GM13976 (cell line): ENCODE measurements at regions not wholly inside any gene's neighbourhood (a gene's known extent, or its start where the extent isn't known, plus 50 kb on each side); places are given as distances from the start of the nearest gene placed in this dataset.

ENCODE experiments used
- DNase-seq: peaks from one replicate; pipeline ENCODE4 v3.0.0; 2012; ENCODE audit warnings: low spot score
- in situ Hi-C: fragments of 300-500 bp; cut with MboI; formaldehyde crosslinking; loops from one replicate; pipeline ENCODE4 v1.12.0; 2022; ENCODE audit warnings: low sequenced_read_pairs, mixed read lengths, inconsistent platforms; ENCODE audit not compliant: unreplicated experiment
- TF ChIP-seq, protein P1 (sequence below): IDR thresholded peaks from 2 replicates; pipeline ENCODE4 v1.5.1; 2012; ENCODE audit warnings: borderline replicate concordance, mild to moderate bottlenecking; ENCODE audit not compliant: insufficient read depth; ENCODE audit errors: extremely low read depth, missing control alignments, control extremely low read depth

DNA sequence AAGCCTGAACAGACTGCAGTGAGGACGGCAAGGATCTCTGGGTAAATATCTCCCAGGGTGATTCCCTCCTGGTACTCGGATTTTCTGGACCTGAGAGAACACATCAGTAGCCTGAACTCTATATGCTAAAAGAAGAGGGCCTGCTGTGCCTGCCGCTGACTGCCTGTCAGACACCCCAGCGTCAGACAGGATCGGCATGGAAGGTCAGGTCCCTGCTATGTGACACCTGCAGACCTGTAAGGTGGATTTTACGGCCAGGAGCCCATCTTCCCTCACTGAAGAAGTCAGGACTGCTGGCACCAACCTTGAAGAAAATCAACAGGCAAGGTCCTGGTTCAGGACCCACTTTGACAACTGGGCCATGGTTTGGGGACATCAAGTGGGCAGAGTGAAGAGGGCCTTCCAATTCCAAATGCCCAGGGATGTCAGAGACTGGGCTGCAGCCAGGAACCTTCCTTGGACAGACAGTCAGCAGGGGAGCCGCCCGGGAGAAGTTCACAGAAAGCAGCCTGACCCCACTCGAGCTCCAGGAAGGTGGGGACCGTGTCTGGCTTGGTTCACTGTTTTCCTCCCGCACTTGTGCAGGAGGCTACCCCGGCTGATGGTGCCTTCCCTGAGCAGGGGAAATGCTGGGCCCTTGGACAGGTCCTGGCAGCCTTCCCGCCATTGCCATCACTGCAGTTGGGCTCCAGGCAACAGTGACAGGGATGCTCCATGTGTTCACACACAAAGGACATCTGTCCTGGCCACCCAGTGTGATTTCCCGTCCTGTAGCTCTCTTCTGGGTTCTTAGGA lies 91.8 kb upstream of the LANCL2 start:
- in situ Hi-C loops = no loop called here
- no peak for DNase-seq
- TF ChIP-seq, protein P1, sequence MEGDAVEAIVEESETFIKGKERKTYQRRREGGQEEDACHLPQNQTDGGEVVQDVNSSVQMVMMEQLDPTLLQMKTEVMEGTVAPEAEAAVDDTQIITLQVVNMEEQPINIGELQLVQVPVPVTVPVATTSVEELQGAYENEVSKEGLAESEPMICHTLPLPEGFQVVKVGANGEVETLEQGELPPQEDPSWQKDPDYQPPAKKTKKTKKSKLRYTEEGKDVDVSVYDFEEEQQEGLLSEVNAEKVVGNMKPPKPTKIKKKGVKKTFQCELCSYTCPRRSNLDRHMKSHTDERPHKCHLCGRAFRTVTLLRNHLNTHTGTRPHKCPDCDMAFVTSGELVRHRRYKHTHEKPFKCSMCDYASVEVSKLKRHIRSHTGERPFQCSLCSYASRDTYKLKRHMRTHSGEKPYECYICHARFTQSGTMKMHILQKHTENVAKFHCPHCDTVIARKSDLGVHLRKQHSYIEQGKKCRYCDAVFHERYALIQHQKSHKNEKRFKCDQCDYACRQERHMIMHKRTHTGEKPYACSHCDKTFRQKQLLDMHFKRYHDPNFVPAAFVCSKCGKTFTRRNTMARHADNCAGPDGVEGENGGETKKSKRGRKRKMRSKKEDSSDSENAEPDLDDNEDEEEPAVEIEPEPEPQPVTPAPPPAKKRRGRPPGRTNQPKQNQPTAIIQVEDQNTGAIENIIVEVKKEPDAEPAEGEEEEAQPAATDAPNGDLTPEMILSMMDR = no peak

DNA sequence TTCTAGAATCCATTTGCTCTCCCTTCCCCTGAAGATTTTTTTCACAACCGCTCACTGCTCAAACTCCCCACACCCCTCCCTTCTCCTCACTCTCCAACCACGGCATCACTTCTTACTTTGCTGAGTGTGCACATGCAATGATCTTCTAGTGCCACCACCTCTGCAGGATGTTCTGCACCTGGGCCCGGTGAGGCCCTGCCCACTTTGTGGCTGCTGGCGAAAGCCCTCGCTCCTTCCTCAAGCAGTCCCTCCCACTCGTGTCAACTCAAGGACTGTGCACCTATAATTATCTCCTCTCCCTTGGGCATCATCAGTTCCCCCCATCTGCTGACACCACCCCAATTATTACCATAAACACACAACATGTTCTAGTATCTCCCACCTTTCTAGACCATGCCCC lies 91.0 kb upstream of the LANCL2 start:
- TF ChIP-seq, protein P1 = no peak
- peak; percentile 12 for DNase-seq
- in situ Hi-C loops = no loop called here

DNA sequence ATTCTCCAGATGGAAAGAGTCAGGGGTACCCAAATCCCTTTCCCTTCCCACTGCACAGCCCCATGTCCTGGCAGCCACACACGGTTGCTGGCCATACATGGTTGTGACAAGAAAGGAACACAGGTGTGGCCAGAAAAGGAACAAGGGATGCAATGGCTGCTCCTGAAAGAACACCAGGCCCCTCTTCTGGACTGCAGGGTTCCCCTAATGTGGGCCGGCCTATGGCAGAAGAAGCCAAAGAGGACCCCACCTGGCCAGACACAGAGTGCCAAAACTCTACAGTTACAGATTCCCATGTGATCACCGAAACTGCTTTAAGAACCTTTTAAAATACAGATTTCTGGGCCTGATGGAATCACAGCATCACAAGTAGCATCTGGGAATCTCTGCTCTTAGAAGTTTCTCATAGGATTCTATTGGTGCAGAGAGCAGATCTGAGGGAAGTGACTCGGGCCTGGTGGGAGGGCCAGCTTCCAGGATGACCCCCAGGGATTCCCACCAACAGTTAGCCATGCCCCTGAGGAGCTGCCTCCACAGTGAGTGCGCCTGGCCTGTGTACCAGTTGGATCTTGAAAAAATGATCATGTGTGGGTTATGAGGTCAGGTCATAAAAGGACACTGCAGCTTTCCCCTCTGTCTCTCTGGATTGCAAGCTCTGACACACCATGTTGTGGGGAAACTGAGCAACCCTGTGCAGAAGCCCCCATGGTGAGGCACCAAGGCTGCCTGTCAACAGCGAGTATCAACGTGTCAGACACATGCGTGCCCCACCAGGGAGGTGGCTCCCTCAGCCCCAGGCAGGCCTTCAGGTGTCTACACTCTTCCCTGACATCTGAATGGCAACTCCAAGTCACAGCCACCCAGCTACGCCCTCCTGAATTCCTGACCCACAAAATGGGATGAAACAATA lies 89.6 kb upstream of the LANCL2 start:
- in situ Hi-C loops = loop anchor here (25.0 kb wide), 2 partner anchors 262 to 812 kb away; partner anchors contain the start of gene PHKG1

DNA sequence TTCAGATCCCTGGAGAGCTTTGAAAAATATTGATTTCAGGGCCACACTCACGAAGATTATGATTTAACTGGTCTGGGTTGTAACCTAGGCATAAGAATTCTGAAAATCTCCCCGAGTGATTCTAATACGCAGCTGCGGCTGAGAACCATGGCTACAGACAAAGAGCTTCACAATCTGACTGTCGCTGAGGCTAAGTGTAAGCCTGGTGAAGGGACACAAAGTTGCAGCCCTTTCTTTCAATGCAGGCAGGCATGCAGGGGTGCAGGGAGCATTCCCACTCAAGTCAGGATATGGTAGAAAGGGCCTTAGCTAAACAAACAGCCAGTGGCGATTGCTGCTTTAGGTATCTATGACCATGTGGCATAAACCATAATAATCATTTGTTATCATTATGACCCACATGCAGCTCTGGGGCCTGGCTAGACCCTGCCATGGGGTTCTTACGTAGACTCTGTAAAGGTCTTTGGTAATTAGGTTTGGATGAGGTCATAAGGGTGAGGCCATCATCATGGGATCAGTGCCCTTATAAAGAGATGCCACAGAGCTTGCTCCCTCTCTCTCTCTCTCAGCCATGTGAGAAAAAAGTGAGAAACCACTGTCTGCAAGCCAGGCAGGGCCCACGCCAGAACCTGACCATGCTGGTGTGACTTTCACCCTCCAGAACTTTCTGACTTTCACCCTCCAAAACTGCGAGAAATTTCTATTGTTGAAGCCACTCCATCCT lies 88.4 kb upstream of the LANCL2 start:
- no peak for DNase-seq
- TF ChIP-seq, protein P1 = no peak
- in situ Hi-C loops = loop anchor here (25.0 kb wide), 2 partner anchors 261 to 811 kb away; partner anchors contain the start of gene PHKG1

More for the DNA sequence above, 89.6 kb upstream of the LANCL2 start:
- DNase-seq = no peak
- TF ChIP-seq, protein P1 = no peak

DNA sequence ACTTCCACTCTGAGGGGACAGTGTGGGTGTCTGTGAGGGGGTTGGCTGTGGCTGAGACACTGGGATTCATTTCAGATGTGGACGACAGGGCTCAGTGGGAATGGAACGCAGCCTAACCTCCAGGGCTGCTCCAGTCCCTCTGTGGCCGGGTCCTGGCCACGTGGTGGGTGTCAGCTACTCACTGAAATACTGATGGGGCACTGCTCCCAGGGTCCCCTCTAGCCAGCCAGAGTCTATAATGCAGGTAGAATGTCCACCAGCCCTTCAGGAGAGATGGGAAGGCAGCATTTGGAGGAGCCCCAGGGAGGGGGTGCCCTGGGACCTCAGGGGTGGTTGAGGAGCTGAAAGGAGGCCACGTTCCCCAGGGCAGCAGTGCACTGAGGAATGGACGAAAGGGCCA lies 87.2 kb upstream of the LANCL2 start:
- in situ Hi-C loops = loop anchor here (25.0 kb wide), 2 partner anchors 259 to 809 kb away; partner anchors contain the start of gene PHKG1
- no peak for DNase-seq
- TF ChIP-seq, protein P1 = no peak

DNA sequence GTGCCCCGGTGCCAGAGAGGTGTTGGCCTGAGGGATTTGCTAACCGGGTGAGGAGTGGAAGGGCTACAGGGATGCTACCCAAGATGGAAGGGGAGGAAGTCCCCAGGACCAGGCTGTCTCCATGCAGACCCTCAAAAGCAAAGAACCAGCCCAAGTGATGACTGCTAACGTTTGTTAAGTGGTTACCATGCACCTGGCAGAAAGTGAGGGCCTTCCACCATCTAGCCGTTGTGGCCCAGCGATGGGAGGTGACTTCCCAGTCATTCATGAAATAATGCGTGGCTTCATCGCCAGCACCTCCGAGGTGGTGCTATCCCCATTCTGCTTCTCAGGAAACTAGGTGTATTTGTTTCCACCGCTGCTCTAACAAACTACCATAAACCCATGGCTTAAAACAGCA lies 86.8 kb upstream of the LANCL2 start:
- peak; percentile 12 for DNase-seq
- TF ChIP-seq, protein P1 = no peak
- in situ Hi-C loops = loop anchor here (25.0 kb wide), 2 partner anchors 259 to 809 kb away; partner anchors contain the start of gene PHKG1
